CD14-positive monocyte (primary cell): ENCODE measurements at regions not wholly inside any gene's neighbourhood (a gene's known extent, or its start where the extent isn't known, plus 50 kb on each side); places are given as distances from the start of the nearest gene placed in this dataset.

Experiments used
- DNase-seq, 3 donors: peaks; one replicate each; pipeline ENCODE4 v3.0.0-alpha.2; 2011 to 2022
- H2AFZ ChIP-seq: 2 replicates; pipeline ENCODE4 v1.6.0; 2012; ENCODE audit warnings: mild to moderate bottlenecking, low read depth, low read length, inconsistent platforms; ENCODE audit not compliant: insufficient read depth, poor library complexity, severe bottlenecking
- H3K27ac ChIP-seq, 2 donors: 1 replicate in 1 of 2; 2 replicates in 1 of 2; pipeline ENCODE4 v1.5.1; 2012 to 2013; ENCODE audit warnings: low read length in 2 of 2, control low read depth in 1 of 2, inconsistent platforms in 1 of 2, low read depth in 1 of 2, mild to moderate bottlenecking in 1 of 2
- H3K27me3 ChIP-seq, 2 donors: one replicate each; pipeline versions ENCODE4 v1.6.0 to v1.6.1; 2011 to 2013; ENCODE audit warnings: low read length in 2 of 2; ENCODE audit not compliant: control insufficient read depth in 2 of 2, insufficient read depth in 2 of 2
- H3K36me3 ChIP-seq, 2 donors: replicated peaks in 1 of 2; 1 replicate in 1 of 2; 2 replicates in 1 of 2; pipeline versions ENCODE4 v1.5.1 to v1.6.1; 2012 to 2013; ENCODE audit warnings: low read length in 2 of 2, control low read depth in 1 of 2, inconsistent platforms in 1 of 2, mild to moderate bottlenecking in 1 of 2; ENCODE audit not compliant: insufficient read depth in 2 of 2, control insufficient read depth in 1 of 2
- H3K4me1 ChIP-seq, 2 donors: 1 replicate in 1 of 2; 2 replicates in 1 of 2; pipeline versions ENCODE4 v1.5.1 to v1.6.1; 2012 to 2013; ENCODE audit warnings: low read length in 2 of 2, control low read depth in 1 of 2, inconsistent platforms in 1 of 2, mild to moderate bottlenecking in 1 of 2, moderate library complexity in 1 of 2; ENCODE audit not compliant: insufficient read depth in 2 of 2, control insufficient read depth in 1 of 2
- H3K4me2 ChIP-seq: replicated peaks from 2 replicates; pipeline ENCODE3; 2012; ENCODE audit warnings: low read length, moderate library complexity, mild to moderate bottlenecking; ENCODE audit not compliant: poor library complexity, severe bottlenecking; ENCODE audit errors: extremely low read depth
- H3K4me3 ChIP-seq, 3 experiments: fragments of 200-600 bp in 1 of 3; sonication (generic) in 1 of 3; replicated peaks in 1 of 3; 1 replicate in 2 of 3; 2 replicates in 1 of 3; pipeline ENCODE4 v1.5.1; 2011 to 2013; ENCODE audit warnings: low read length in 3 of 3, mild to moderate bottlenecking in 3 of 3, control low read depth in 2 of 3, low read depth in 2 of 3, inconsistent platforms in 1 of 3, moderate library complexity in 1 of 3
- H3K79me2 ChIP-seq: 2 replicates; pipeline ENCODE4 v1.6.0; 2012; ENCODE audit warnings: mild to moderate bottlenecking, control low read depth, inconsistent platforms, low read length, moderate library complexity; ENCODE audit not compliant: insufficient read depth
- H3K9ac ChIP-seq: 2 replicates; pipeline ENCODE4 v1.6.0; 2017; ENCODE audit warnings: low read length, mild to moderate bottlenecking; ENCODE audit not compliant: insufficient read depth, poor library complexity, severe bottlenecking
- H3K9me3 ChIP-seq, 2 donors: replicated peaks in 1 of 2; 1 replicate in 1 of 2; 2 replicates in 1 of 2; pipeline versions ENCODE4 v1.5.1 to v1.6.1; 2012 to 2013; ENCODE audit warnings: low read length in 2 of 2, control low read depth in 1 of 2; ENCODE audit not compliant: control insufficient read depth in 1 of 2, insufficient read depth in 1 of 2
- H4K20me1 ChIP-seq: 2 replicates; pipeline ENCODE4 v1.6.0; 2012; ENCODE audit warnings: mild to moderate bottlenecking, low read length, control low read depth, moderate library complexity; ENCODE audit not compliant: insufficient read depth
- H3K27ac Mint-ChIP-seq, 7 donors: one replicate each; pipeline ENCODE4 v1.8.0; 2020; ENCODE audit warnings: mild to moderate bottlenecking in 7 of 7, mixed read lengths in 7 of 7, moderate library complexity in 6 of 7, inconsistent platforms in 2 of 7
- H3K27me3 Mint-ChIP-seq, 3 donors: one replicate each; pipeline ENCODE4 v1.8.0; 2021 to 2022; ENCODE audit warnings: low read depth in 3 of 3, mild to moderate bottlenecking in 3 of 3, mixed read lengths in 3 of 3, moderate library complexity in 3 of 3, inconsistent platforms in 1 of 3
- H3K36me3 Mint-ChIP-seq, 2 donors: one replicate each; pipeline ENCODE4 v1.8.0; 2020; ENCODE audit warnings: mixed read lengths in 2 of 2, inconsistent platforms in 1 of 2, mild to moderate bottlenecking in 1 of 2
- H3K4me1 Mint-ChIP-seq: one replicate; pipeline ENCODE4 v1.8.0; 2020; ENCODE audit warnings: mild to moderate bottlenecking, mixed read lengths
- H3K4me3 Mint-ChIP-seq, 2 donors: one replicate each; pipeline ENCODE4 v1.8.0; 2020; ENCODE audit warnings: mild to moderate bottlenecking in 2 of 2, mixed read lengths in 2 of 2, moderate library complexity in 1 of 2
- H3K9me3 Mint-ChIP-seq, 7 donors: one replicate each; pipeline ENCODE4 v1.8.0; 2020 to 2022; ENCODE audit warnings: mixed read lengths in 7 of 7, mild to moderate bottlenecking in 6 of 7, moderate library complexity in 6 of 7, inconsistent platforms in 2 of 7
- CTCF ChIP-seq: fragments of 200-600 bp; IDR thresholded peaks from one replicate; pipeline ENCODE4 v1.8.0; 2022; ENCODE audit warnings: antibody characterized with exemption, mild to moderate bottlenecking
- WGBS: methylation state at CpG from one replicate; pipeline ENCODE4 v1.1.5; 2013; ENCODE audit warnings: missing lambda C conversion rate; ENCODE audit not compliant: insufficient coverage; 5-methylcytosine and 5-hydroxymethylcytosine counted together
- intact Hi-C, 2 donors: fragments of 100-400 bp; cut with micrococcal nuclease; formaldehyde crosslinking; loops; one replicate each; pipeline versions ENCODE4 v1.15.0 to v1.15.1; 2023

- H3K4me3 Mint-ChIP-seq: no peak overlapping the region
Observed at GRCh38 chr13:76019421-76020044, 383.4 kb downstream of the LMO7 start.

GRCh38 chr13:76017861-76018556 is 381.9 kb downstream of the LMO7 start:
- no peak overlapping the region for H3K9ac ChIP-seq
- no peaks in the 10 kb centered on the region for H3K27me3 Mint-ChIP-seq
- H3K27ac Mint-ChIP-seq: no peak overlapping the region
- H2AFZ ChIP-seq: no peak overlapping the region
- H3K4me1 ChIP-seq: no peaks in the 10 kb centered on the region
- no peak for TF ChIP-seq CTCF
- H3K36me3 ChIP-seq: no peaks in the 10 kb centered on the region
- no peak overlapping the region for H3K4me2 ChIP-seq
- intact Hi-C loops: no loop called here
- 100% methylated on average over 2 of the region's 5 CpGs for WGBS
- no peaks in the 10 kb centered on the region for H3K79me2 ChIP-seq
- H4K20me1 ChIP-seq: no peaks in the 10 kb centered on the region
- H3K4me3 Mint-ChIP-seq: no peak overlapping the region
- no peaks in the 10 kb centered on the region for H3K36me3 Mint-ChIP-seq
- peaks cover 0 to 4% (median 0%) of the 10 kb centered on the region in 7 donors for H3K9me3 Mint-ChIP-seq
- no peak overlapping the region for H3K4me3 ChIP-seq
- H3K9me3 ChIP-seq: no peaks in the 10 kb centered on the region
- peaks cover 4% of the 10 kb centered on the region for H3K4me1 Mint-ChIP-seq
- H3K27me3 ChIP-seq: no peaks in the 10 kb centered on the region
- H3K27ac ChIP-seq: no peak overlapping the region
- no peak for DNase-seq

More at GRCh38 chr13:76019421-76020044, 383.4 kb downstream of the LMO7 start:
- 90% methylated on average over 17 of the region's 21 CpGs for WGBS
- Histone ChIP-seq H3K4me2 (no peak overlapping the region), H3K27ac (no peak overlapping the region), H4K20me1 (no peaks in the 10 kb centered on the region), H3K4me3 (no peak overlapping the region), H3K4me1 (no peaks in the 10 kb centered on the region), H2AFZ (no peak overlapping the region), H3K9ac (no peak overlapping the region), H3K79me2 (no peaks in the 10 kb centered on the region), H3K27me3 (no peaks in the 10 kb centered on the region), H3K9me3 (no peaks in the 10 kb centered on the region), H3K36me3 (no peaks in the 10 kb centered on the region)
- H3K9me3 Mint-ChIP-seq: peaks cover 0 to 4% (median 0%) of the 10 kb centered on the region in 7 donors
- H3K27ac Mint-ChIP-seq: peak overlapping the region in 1 of 7 donors; percentile 37
- TF ChIP-seq CTCF: no peak
- H3K4me1 Mint-ChIP-seq: peaks cover 4% of the 10 kb centered on the region
- no peak for DNase-seq
- no peaks in the 10 kb centered on the region for H3K27me3 Mint-ChIP-seq
- intact Hi-C loops: no loop called here
- H3K36me3 Mint-ChIP-seq: no peaks in the 10 kb centered on the region
